ENCODE measurements at regions not wholly inside any gene's neighbourhood (a gene's known extent, or its start where the extent isn't known, plus 50 kb on each side); places are given as distances from the start of the nearest gene placed in this dataset.

DNA sequence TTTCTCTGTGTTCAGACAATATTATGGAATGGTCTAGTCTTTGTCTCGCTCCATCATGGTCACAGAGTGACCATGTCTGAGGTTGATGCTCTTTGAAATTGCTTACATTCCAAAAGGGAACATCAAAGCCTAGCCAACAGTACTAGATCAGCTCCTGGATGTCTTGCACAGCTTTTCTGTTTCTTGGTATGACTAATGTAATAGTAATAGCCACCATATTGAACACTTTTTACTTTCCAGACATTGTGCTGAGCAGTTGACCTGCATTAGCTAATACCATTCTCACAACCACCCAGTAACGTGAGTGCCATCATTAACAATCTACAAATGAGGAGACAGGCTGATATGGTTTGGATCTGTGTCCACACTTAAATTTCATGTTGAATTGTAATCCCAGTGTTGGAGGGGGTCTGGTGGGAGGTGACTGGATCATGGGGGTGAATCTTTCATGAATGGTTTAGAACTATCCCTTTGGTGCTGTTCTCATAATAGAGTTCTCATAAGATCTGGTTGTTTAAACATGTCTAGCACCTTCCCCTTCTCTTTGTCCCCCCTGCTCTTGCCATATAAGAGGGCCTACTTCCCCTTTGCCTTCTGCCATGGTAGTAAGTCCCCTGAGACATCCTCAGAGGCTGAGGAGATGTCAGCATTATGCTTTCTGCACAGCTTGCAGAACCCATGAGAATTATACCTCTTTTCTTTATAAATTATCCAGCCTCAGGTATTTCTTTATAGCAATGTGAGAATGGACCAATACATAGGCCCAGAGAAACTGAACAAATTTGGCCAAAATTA, 577.5 kb upstream of the CLINT1 start:
- TF ChIP-seq, protein P1, sequence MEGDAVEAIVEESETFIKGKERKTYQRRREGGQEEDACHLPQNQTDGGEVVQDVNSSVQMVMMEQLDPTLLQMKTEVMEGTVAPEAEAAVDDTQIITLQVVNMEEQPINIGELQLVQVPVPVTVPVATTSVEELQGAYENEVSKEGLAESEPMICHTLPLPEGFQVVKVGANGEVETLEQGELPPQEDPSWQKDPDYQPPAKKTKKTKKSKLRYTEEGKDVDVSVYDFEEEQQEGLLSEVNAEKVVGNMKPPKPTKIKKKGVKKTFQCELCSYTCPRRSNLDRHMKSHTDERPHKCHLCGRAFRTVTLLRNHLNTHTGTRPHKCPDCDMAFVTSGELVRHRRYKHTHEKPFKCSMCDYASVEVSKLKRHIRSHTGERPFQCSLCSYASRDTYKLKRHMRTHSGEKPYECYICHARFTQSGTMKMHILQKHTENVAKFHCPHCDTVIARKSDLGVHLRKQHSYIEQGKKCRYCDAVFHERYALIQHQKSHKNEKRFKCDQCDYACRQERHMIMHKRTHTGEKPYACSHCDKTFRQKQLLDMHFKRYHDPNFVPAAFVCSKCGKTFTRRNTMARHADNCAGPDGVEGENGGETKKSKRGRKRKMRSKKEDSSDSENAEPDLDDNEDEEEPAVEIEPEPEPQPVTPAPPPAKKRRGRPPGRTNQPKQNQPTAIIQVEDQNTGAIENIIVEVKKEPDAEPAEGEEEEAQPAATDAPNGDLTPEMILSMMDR (IDR thresholded peaks at IDR 0.05; ENCODE audit: poor library complexity), result no peak
- TF ChIP-seq EZH2 (IDR thresholded peaks at IDR 0.05; ENCODE audit: borderline replicate concordance) (no peak), EZH2phosphoT487 (IDR thresholded peaks at IDR 0.05; ENCODE audit: low read depth, severe bottlenecking, unreplicated experiment) (no peak)
